ENCODE measurements at regions not wholly inside any gene's neighbourhood (a gene's known extent, or its start where the extent isn't known, plus 50 kb on each side); places are given as distances from the start of the nearest gene placed in this dataset.
"Not testable (repeated sequence)": the region's sequence is repeated elsewhere in the genome, so short reads cannot be mapped to it uniquely, and the experiment has no call there.

DNA sequence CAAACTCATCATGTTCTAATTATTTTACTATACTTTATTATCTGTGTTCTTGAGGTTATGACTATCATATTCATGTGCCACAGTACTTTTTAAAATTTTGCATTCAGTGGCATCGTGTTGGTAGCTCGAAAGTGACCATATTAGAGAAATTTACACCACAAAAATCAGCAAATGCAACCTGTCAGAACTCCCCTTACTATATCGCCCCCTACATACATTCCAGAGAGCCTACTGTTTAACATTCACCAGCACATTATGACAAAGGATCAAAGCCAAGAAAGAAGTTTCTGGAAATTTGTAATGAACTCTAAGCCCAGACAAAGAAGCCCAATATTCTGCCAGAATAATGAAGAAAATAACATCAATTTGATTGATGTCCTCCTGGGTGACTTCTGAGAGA is 909.3 kb downstream of the LTN1 start:
- Histone ChIP-seq H3K4me3 (ENCODE audit: low read length) (no peak overlapping the region), H3K36me3 (ENCODE audit: insufficient read depth, low read length) (no peaks in the 10 kb centered on the region), H3K27me3 (ENCODE audit: control insufficient read depth, insufficient read depth, low read length) (no peaks in the 10 kb centered on the region), H3K4me1 (ENCODE audit: control insufficient read depth, insufficient read depth, low read length) (no peaks in the 10 kb centered on the region), H3K9ac (ENCODE audit: low read depth, low read length) (no peak overlapping the region), H3K9me3 (replicated peaks; ENCODE audit: low read length) (no peaks in the 10 kb centered on the region), H3K4me2 (ENCODE audit: low read length) (no peak overlapping the region)

DNA sequence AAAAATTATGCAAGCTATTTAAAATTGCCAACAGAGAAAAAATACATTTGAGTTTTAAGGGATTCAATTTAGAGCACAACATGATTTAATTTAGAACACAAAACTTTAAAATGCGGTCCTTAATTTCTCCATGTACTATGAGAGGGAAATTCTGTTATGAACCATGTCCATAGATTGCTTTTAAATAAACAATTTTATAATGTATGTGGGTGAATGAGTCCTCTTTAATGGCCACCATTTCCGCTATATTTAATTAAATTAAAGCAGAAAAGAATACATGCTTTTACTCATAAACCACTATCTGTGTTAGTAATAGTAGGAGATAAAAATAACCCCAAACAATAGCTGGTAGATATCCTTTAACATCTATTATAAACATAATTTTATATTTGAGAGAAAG is 914.6 kb downstream of the LTN1 start:
- no peaks in the 10 kb centered on the region for H3K36me3 ChIP-seq (ENCODE audit: insufficient read depth, low read length)
- H3K9ac ChIP-seq (ENCODE audit: low read depth, low read length): no peak overlapping the region

DNA sequence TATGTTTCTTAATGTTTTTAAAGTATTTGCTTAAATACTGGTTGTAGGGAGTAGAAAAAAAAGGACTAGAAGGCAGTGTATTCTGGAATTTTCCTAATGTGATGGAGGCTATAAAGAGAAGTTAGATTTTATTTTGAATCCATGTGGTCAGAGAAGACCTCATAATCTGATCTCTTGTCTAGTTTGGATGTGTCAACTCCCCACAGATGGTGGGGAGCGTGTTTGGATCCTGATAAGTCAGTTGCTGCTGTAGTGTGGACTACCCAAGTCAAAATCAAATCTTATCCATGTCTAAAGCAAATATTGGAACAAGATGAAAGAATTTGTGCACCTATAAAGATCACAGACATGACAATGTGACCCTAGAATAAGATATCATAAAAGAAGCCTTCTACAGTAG is 918.0 kb downstream of the LTN1 start:
- no peaks in the 10 kb centered on the region for H3K9me3 ChIP-seq (replicated peaks; ENCODE audit: low read length)
- no peaks in the 10 kb centered on the region for H3K27me3 ChIP-seq (ENCODE audit: control insufficient read depth, insufficient read depth, low read length)
- H3K9ac ChIP-seq (ENCODE audit: low read depth, low read length): no peak overlapping the region
- no peak overlapping the region for H3K4me2 ChIP-seq (ENCODE audit: low read length)
- no peaks in the 10 kb centered on the region for H3K36me3 ChIP-seq (ENCODE audit: insufficient read depth, low read length)
- H3K4me1 ChIP-seq (ENCODE audit: control insufficient read depth, insufficient read depth, low read length): peaks cover 2% of the 10 kb centered on the region
- no peak overlapping the region for H3K4me3 ChIP-seq (ENCODE audit: low read length)

More for the DNA sequence above, 914.6 kb downstream of the LTN1 start:
- Histone ChIP-seq H3K4me1 (ENCODE audit: control insufficient read depth, insufficient read depth, low read length) (no peaks in the 10 kb centered on the region), H3K4me2 (ENCODE audit: low read length) (no peak overlapping the region), H3K9me3 (replicated peaks; ENCODE audit: low read length) (no peaks in the 10 kb centered on the region), H3K4me3 (ENCODE audit: low read length) (no peak overlapping the region), H3K27me3 (ENCODE audit: control insufficient read depth, insufficient read depth, low read length) (no peaks in the 10 kb centered on the region)

DNA sequence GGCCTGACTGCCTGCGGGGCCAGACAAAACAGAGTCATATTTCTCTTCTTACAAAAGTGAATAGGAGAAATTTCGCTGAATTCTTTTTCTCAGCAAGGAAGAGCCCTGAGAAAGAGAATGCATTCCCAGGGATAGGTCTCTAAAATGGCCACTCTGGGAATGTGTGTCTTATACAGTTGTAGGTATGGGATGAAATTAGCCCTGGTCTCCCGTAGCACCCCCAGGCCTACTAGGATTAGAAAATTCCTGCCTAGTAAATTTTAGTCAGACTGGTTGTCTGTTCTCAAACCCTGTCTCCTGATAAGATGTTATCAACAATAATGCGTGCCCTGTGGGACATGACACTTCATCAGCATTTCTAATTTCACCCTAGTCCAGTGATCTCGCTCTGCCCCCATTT is 920.1 kb downstream of the LTN1 start:
- no peak overlapping the region for H3K4me2 ChIP-seq (ENCODE audit: low read length)
- H3K4me1 ChIP-seq (ENCODE audit: control insufficient read depth, insufficient read depth, low read length): peaks cover 8% of the 10 kb centered on the region
- no peaks in the 10 kb centered on the region for H3K27me3 ChIP-seq (ENCODE audit: control insufficient read depth, insufficient read depth, low read length)
- H3K9ac ChIP-seq (ENCODE audit: low read depth, low read length): no peak overlapping the region
- H3K9me3 ChIP-seq (replicated peaks; ENCODE audit: low read length): no peaks in the 10 kb centered on the region
- no peak overlapping the region for H3K4me3 ChIP-seq (ENCODE audit: low read length)
- H3K36me3 ChIP-seq (ENCODE audit: insufficient read depth, low read length): no peaks in the 10 kb centered on the region

DNA sequence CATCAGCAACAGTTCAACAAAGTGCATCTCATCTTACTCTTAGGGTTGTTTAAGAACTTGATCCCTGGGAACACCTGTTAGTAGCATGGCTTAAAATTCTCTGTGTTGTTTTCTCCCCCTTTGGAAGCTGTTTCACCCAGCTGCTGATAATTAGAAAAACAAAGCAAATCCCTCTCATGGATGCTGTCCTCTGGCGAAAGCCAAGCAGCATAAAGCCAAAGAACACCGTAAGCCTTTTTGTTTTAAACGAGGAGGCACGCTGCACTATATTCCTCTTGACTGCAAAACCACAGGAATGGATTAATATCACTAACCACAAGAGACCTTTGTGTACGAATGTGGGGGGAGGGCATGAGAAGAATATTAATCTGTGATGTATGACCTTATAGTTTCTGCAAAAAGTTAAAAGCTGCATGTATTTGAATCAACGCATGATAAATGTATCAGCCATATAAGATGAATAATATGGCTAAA is 923.2 kb downstream of the LTN1 start:
- no peak overlapping the region for H3K9ac ChIP-seq (ENCODE audit: low read depth, low read length)
- H3K9me3 ChIP-seq (replicated peaks; ENCODE audit: low read length): no peaks in the 10 kb centered on the region
- H3K27me3 ChIP-seq (ENCODE audit: control insufficient read depth, insufficient read depth, low read length): no peaks in the 10 kb centered on the region
- H3K36me3 ChIP-seq (ENCODE audit: insufficient read depth, low read length): no peaks in the 10 kb centered on the region
- peak overlapping the region; percentile 51 for H3K4me2 ChIP-seq (ENCODE audit: low read length)
- H3K4me1 ChIP-seq (ENCODE audit: control insufficient read depth, insufficient read depth, low read length): peaks cover 19% of the 10 kb centered on the region
- no peak overlapping the region for H3K4me3 ChIP-seq (ENCODE audit: low read length)

DNA sequence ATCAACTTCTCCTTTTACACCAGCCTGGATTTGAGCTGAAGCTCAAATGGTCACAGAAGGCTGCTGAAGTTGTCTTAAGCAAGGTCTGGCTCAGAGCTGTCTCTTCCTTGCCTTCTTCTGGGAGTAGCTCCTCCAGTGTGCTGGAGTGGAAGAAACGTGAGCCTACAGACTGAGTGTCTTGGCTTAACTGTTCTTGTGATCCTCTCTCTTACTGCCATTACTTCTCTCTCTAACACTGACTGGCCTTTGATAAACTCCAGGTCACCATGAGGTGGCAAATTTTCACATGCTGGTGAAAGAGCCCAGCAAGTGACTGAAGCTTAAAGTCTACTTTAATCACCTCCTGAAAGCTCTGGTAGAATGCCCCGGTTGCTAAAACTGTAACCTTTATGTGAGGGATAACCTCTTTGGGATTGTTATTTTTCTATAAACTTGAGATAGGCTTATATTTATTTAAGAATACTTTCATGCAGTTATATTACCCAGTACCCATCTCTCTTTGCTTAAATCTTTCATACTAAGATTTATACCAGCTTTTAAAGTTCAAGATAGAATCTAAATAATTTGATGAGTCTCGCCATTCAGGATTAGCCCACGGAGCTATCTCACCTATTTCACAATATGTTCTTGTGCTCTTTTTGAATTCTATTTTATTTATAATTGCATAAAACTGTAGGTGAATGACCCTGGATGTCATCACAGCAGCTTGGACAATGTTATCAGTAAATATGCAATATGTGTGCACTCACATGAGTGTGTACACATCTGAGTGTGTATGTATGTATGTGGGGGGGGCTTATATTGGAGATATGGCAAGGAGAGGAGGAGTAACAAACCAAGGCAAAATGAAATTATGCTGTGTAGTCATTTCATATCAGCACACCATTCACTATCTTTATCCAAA is 924.0 kb downstream of the LTN1 start:
- Histone ChIP-seq H3K4me3 (ENCODE audit: low read length) (no peak overlapping the region), H3K27me3 (ENCODE audit: control insufficient read depth, insufficient read depth, low read length) (no peaks in the 10 kb centered on the region), H3K9me3 (replicated peaks; ENCODE audit: low read length) (no peaks in the 10 kb centered on the region), H3K36me3 (ENCODE audit: insufficient read depth, low read length) (no peaks in the 10 kb centered on the region), H3K4me2 (ENCODE audit: low read length) (no peak overlapping the region), H3K9ac (ENCODE audit: low read depth, low read length) (no peak overlapping the region), H3K4me1 (ENCODE audit: control insufficient read depth, insufficient read depth, low read length) (peaks cover 19% of the 10 kb centered on the region)

DNA sequence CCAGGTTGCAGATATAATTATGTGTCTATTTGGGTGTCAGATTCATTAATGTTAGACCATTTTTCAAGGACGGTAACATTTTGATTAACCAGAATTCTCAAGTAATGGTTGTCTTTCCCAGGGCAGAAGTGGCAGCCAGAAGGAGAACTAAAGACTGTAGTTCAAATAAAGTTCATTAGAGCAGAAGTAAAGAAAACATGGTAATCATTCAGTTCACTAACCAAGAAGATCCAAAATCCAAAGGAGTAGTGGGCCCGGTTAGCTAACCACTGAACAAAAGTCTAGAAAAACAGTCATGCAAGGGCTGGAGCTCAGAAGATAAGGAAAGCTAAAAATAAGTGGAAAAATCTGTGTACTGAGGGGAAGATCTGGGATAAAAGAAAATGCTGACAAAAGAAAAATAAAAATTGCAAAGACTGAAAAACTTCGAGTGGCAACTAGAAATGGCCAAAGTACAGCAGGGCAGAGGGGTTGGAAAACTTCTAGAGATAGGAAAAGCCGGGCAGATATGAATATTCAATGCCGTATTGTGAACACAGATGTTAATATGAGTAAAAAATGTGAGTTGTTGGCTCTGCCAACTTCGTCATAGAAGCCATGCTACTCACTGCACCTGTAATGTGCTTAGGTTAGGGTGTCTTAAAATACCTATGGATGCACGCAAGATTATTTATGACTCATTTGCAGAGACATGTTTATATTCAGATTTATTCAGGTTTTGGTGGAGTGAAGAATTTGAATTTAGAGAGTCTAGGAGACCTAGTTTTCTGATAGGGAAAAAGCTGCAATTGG is 925.9 kb downstream of the LTN1 start:
- Histone ChIP-seq H3K9ac (ENCODE audit: low read depth, low read length) (no peak overlapping the region), H3K9me3 (replicated peaks; ENCODE audit: low read length) (no peaks in the 10 kb centered on the region), H3K4me1 (ENCODE audit: control insufficient read depth, insufficient read depth, low read length) (peaks cover 19% of the 10 kb centered on the region), H3K4me2 (ENCODE audit: low read length) (no peak overlapping the region), H3K36me3 (ENCODE audit: insufficient read depth, low read length) (no peaks in the 10 kb centered on the region), H3K27me3 (ENCODE audit: control insufficient read depth, insufficient read depth, low read length) (no peaks in the 10 kb centered on the region), H3K4me3 (ENCODE audit: low read length) (no peak overlapping the region)

DNA sequence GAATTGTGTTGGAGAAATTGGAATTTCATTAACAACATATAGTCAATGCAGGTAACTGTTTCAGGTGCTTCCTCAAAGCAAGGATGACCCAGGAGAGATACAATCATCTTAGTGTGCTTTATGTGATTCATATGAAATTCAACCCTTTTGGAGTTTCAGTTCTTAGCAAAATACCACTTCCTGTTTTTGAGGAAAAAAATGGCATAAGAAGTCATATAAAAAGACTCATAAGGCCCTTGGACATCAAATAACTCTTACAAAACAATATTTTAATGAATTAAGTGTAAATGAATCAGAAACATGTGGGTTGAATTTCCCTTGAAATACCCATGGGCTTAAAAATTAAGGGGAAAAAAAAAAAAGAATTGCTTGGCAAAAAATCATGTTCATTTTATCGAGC is 926.6 kb downstream of the LTN1 start:
- Histone ChIP-seq H3K27me3 (ENCODE audit: control insufficient read depth, insufficient read depth, low read length) (no peaks in the 10 kb centered on the region), H3K4me1 (ENCODE audit: control insufficient read depth, insufficient read depth, low read length) (peaks cover 19% of the 10 kb centered on the region), H3K4me3 (ENCODE audit: low read length) (no peak overlapping the region), H3K9me3 (replicated peaks; ENCODE audit: low read length) (no peaks in the 10 kb centered on the region), H3K36me3 (ENCODE audit: insufficient read depth, low read length) (no peaks in the 10 kb centered on the region), H3K4me2 (ENCODE audit: low read length) (no peak overlapping the region), H3K9ac (ENCODE audit: low read depth, low read length) (no peak overlapping the region)

DNA sequence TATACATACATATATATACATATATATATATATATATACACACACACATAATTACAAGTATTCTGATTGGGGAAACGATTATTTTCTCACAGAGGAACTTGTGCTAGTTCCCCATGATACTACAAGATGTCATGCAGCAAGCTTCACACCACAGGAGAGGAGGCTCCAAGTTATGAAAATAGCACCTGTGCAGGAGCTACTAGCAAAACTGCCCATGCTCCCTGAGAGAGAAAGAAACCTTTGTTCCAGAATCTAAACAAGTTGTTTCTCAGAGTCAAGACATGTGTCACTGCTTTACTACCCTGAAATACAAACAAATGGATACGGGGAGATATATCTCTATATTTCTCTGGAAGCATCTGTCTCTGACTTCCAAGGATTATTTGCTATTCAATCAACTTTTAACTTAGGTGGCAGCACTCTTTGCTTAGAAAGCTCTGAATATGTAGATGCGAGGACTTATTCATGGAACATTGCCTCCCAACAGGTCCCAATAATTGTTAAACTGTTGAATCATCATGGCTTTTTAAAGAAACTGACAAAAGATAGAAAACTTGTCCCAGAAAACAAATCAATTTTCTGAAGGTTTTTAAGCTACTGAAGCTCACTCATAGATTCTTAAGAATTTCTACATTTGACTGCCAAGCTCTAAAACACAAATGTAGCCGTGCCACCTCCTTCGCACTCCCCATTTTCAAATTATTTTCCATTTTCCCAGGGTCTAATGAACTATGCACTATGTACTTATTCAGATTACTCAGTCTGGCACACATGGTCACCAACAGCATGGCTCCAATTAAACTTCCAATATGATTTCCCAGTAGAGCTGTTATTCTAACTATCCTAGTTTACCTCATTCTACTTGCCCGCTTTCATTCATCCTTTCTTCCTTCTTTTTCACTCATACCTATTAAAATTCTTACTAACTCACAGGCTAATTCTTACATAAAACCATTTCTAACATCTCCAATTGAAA is 929.1 kb downstream of the LTN1 start:
- Histone ChIP-seq H3K36me3 (ENCODE audit: insufficient read depth, low read length) (no peaks in the 10 kb centered on the region), H3K4me3 (ENCODE audit: low read length) (no peak overlapping the region), H3K4me1 (ENCODE audit: control insufficient read depth, insufficient read depth, low read length) (peaks cover 11% of the 10 kb centered on the region), H3K27me3 (ENCODE audit: control insufficient read depth, insufficient read depth, low read length) (no peaks in the 10 kb centered on the region), H3K9me3 (replicated peaks; ENCODE audit: low read length) (no peaks in the 10 kb centered on the region), H3K4me2 (ENCODE audit: low read length) (no peak overlapping the region), H3K9ac (ENCODE audit: low read depth, low read length) (no peak overlapping the region)

DNA sequence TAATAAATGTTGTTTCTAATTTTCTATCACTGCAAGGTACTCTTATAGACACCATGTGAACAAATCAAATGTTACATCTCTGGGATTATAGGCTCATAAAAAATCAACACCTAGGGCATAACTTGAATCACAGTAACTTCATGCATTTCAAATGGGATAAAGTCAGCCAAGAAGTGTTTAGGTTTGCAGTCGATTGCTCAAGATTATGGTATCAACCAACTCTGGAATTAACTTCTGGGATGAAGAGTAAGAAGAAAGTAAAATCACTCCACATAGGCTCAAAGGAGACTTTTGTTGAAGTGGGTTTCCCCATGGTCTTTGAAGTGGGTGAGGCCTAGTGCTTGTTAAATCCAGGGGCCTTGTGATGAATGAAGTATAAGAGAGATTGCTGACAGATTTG is 939.7 kb downstream of the LTN1 start:
- not testable (repeated sequence) for H3K9ac ChIP-seq (ENCODE audit: low read depth, low read length); H3K4me1 ChIP-seq (ENCODE audit: control insufficient read depth, insufficient read depth, low read length); H3K36me3 ChIP-seq (ENCODE audit: insufficient read depth, low read length); H3K27me3 ChIP-seq (ENCODE audit: control insufficient read depth, insufficient read depth, low read length); H3K4me2 ChIP-seq (ENCODE audit: low read length); H3K4me3 ChIP-seq (ENCODE audit: low read length); H3K9me3 ChIP-seq (replicated peaks; ENCODE audit: low read length)

DNA sequence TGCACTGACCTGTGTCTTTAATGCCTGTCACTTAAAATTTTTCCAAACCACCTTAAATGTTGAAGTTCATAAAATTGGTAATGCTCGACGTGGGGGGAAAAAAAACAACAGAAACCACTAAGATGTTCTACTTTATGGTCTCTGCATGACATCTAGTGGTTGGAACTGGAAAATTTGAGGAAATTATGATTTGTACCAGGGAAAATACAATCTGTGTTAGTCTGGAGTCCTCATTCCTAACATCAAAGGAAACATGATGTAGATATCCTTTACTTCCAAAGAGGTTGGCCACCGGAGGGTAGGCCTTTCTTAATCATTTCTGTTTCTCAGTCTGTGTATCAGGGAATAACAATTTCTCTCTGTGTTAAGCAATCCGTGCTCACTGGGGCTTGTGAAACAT is 941.0 kb downstream of the LTN1 start:
- H3K4me2 ChIP-seq (ENCODE audit: low read length); H3K27me3 ChIP-seq (ENCODE audit: control insufficient read depth, insufficient read depth, low read length); H3K9ac ChIP-seq (ENCODE audit: low read depth, low read length); H3K4me3 ChIP-seq (ENCODE audit: low read length); H3K9me3 ChIP-seq (replicated peaks; ENCODE audit: low read length); H3K36me3 ChIP-seq (ENCODE audit: insufficient read depth, low read length); H3K4me1 ChIP-seq (ENCODE audit: control insufficient read depth, insufficient read depth, low read length): not testable (repeated sequence)

All from skeletal muscle satellite cell (primary cell).